ENCODE measurements at regions not wholly inside any gene's neighbourhood (a gene's known extent, or its start where the extent isn't known, plus 50 kb on each side); places are given as distances from the start of the nearest gene placed in this dataset.

GRCh38 chr5:103364074-103364473 is 105.5 kb downstream of the MACIR start:
- TF ChIP-seq CTCF (conservative IDR thresholded peaks at IDR 0.05; ENCODE audit: low read length) (no peak), EZH2phosphoT487 (IDR thresholded peaks at IDR 0.05; ENCODE audit: borderline replicate concordance) (no peak)
- Histone ChIP-seq H4K20me1 (ENCODE audit: insufficient read depth, low read length, poor library complexity, severe bottlenecking) (no peaks in the 10 kb centered on the region), H3K9ac (ENCODE audit: low read depth, low read length, poor library complexity, severe bottlenecking) (no peak overlapping the region), H3K27me3 (ENCODE audit: insufficient read depth, low read length, poor library complexity, severe bottlenecking) (no peaks in the 10 kb centered on the region), H3K4me3 (ENCODE audit: low read length, poor library complexity, severe bottlenecking) (no peak overlapping the region), H3K4me2 (ENCODE audit: low read depth, low read length, poor library complexity, severe bottlenecking) (no peak overlapping the region), H3K4me1 (ENCODE audit: insufficient read depth, low read length, poor library complexity, severe bottlenecking) (no peaks in the 10 kb centered on the region), H3K9me2 (replicated peaks; ENCODE audit: low read depth, low read length) (no peaks in the 10 kb centered on the region), H3F3A (ENCODE audit: low read depth) (no peaks in the 10 kb centered on the region), H2AFZ (ENCODE audit: low read length) (no peak overlapping the region), H3K36me3 (ENCODE audit: insufficient read depth, low read length) (no peaks in the 10 kb centered on the region), H3K79me2 (ENCODE audit: insufficient read depth, low read length) (no peaks in the 10 kb centered on the region), H3K9me3 (ENCODE audit: insufficient read depth, low read depth, low read length) (no peaks in the 10 kb centered on the region)

GRCh38 chr5:103362211-103362610 is 103.6 kb downstream of the MACIR start:
- Histone ChIP-seq H3K36me3 (ENCODE audit: insufficient read depth, low read length) (no peaks in the 10 kb centered on the region), H3K27me3 (ENCODE audit: insufficient read depth, low read length, poor library complexity, severe bottlenecking) (no peaks in the 10 kb centered on the region), H3K79me2 (ENCODE audit: insufficient read depth, low read length) (no peaks in the 10 kb centered on the region), H3K4me2 (ENCODE audit: low read depth, low read length, poor library complexity, severe bottlenecking) (no peak overlapping the region), H3K9ac (ENCODE audit: low read depth, low read length, poor library complexity, severe bottlenecking) (no peak overlapping the region), H3K9me3 (ENCODE audit: insufficient read depth, low read depth, low read length) (no peaks in the 10 kb centered on the region), H3K9me2 (replicated peaks; ENCODE audit: low read depth, low read length) (no peaks in the 10 kb centered on the region), H3F3A (ENCODE audit: low read depth) (no peaks in the 10 kb centered on the region), H2AFZ (ENCODE audit: low read length) (no peak overlapping the region), H3K4me1 (ENCODE audit: insufficient read depth, low read length, poor library complexity, severe bottlenecking) (no peaks in the 10 kb centered on the region), H4K20me1 (ENCODE audit: insufficient read depth, low read length, poor library complexity, severe bottlenecking) (no peaks in the 10 kb centered on the region), H3K4me3 (ENCODE audit: low read length, poor library complexity, severe bottlenecking) (no peak overlapping the region)
- TF ChIP-seq EZH2phosphoT487 (IDR thresholded peaks at IDR 0.05; ENCODE audit: borderline replicate concordance) (no peak), CTCF (conservative IDR thresholded peaks at IDR 0.05; ENCODE audit: low read length) (no peak)

- H3K9me2 ChIP-seq (replicated peaks; ENCODE audit: low read depth, low read length): no peaks in the 10 kb centered on the region
- H3F3A ChIP-seq (ENCODE audit: low read depth): no peaks in the 10 kb centered on the region
- H3K36me3 ChIP-seq (ENCODE audit: insufficient read depth, low read length): no peaks in the 10 kb centered on the region
- no peaks in the 10 kb centered on the region for H3K79me2 ChIP-seq (ENCODE audit: insufficient read depth, low read length)
- no peaks in the 10 kb centered on the region for H3K27me3 ChIP-seq (ENCODE audit: insufficient read depth, low read length, poor library complexity, severe bottlenecking)
- no peaks in the 10 kb centered on the region for H4K20me1 ChIP-seq (ENCODE audit: insufficient read depth, low read length, poor library complexity, severe bottlenecking)
- H3K4me3 ChIP-seq (ENCODE audit: low read length, poor library complexity, severe bottlenecking): no peak overlapping the region
- TF ChIP-seq EZH2phosphoT487 (IDR thresholded peaks at IDR 0.05; ENCODE audit: borderline replicate concordance) (no peak), CTCF (conservative IDR thresholded peaks at IDR 0.05; ENCODE audit: low read length) (no peak)
- H3K9me3 ChIP-seq (ENCODE audit: insufficient read depth, low read depth, low read length): no peaks in the 10 kb centered on the region
- H3K9ac ChIP-seq (ENCODE audit: low read depth, low read length, poor library complexity, severe bottlenecking): no peak overlapping the region
- no peak overlapping the region for H3K4me2 ChIP-seq (ENCODE audit: low read depth, low read length, poor library complexity, severe bottlenecking)
- H3K4me1 ChIP-seq (ENCODE audit: insufficient read depth, low read length, poor library complexity, severe bottlenecking): no peaks in the 10 kb centered on the region
- H2AFZ ChIP-seq (ENCODE audit: low read length): no peak overlapping the region
Observed at GRCh38 chr5:103360475-103360874, 101.9 kb downstream of the MACIR start.

Data from Loucy (cell line).